Transverse colon (tissue), 4 donors: ENCODE measurements at regions not wholly inside any gene's neighbourhood (a gene's known extent, or its start where the extent isn't known, plus 50 kb on each side); places are given as distances from the start of the nearest gene placed in this dataset.

Experiments
- POLR2A ChIP-seq: fragments of 450-650 bp; IDR thresholded peaks from one replicate; pipeline ENCODE4 v1.6.1; 2016; ENCODE audit warnings: antibody characterized with exemption, mild to moderate bottlenecking, moderate library complexity
- POLR2AphosphoS5 ChIP-seq, 3 donors: sonication (generic); formaldehyde crosslinking; IDR thresholded peaks; one replicate each; pipeline ENCODE4 v1.6.1; 2016; ENCODE audit warnings: antibody characterized with exemption in 3 of 3
- TF ChIP-seq, protein P1 (sequence below), 5 experiments: fragments of 200-600 bp in 3 of 5; fragments of 450-650 bp in 2 of 5; sonication (generic) in 3 of 5; IDR thresholded peaks; 1 replicate in 2 of 5; 2 replicates in 3 of 5; pipeline ENCODE4 v1.5.1; 2016 to 2017; ENCODE audit warnings: antibody characterized with exemption in 5 of 5, inconsistent platforms in 3 of 5, mild to moderate bottlenecking in 2 of 5, moderate library complexity in 1 of 5

DNA sequence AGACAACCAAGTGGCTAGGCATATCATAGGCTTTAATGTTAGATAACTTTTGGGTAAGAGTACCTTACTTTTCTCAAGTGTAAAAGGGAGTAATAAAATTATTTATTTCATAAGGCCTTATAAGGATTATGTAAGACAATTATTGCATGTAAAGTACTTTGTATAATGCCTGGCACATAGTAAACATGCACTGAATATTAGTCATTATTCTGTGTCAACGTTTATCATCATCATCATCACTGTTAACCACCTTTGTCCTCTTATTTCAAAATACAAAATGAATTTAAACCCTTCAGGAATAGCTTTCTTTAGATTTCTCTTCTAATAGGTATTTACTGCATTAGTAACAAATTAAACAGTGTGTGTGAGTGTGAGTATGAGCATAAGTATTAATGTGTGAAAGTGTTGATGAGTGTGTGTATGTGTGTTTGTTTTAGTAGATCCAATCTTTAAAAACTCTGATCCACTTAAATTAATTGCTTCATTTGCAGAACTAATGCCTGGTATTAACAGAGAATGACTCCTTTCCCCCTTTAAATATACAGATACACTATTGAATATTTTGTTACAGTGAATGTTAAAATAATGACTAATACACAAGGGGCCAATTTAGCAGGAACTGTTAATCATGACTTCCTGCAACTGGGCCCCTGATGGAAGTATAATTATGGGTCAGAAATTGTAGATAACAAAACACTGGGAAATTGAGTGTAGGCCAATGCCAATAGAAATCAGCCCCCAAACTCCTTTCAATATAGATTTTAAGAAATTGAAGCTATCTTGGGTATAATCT is 213.3 kb upstream of the FZD8 start:
- TF ChIP-seq, protein P1, sequence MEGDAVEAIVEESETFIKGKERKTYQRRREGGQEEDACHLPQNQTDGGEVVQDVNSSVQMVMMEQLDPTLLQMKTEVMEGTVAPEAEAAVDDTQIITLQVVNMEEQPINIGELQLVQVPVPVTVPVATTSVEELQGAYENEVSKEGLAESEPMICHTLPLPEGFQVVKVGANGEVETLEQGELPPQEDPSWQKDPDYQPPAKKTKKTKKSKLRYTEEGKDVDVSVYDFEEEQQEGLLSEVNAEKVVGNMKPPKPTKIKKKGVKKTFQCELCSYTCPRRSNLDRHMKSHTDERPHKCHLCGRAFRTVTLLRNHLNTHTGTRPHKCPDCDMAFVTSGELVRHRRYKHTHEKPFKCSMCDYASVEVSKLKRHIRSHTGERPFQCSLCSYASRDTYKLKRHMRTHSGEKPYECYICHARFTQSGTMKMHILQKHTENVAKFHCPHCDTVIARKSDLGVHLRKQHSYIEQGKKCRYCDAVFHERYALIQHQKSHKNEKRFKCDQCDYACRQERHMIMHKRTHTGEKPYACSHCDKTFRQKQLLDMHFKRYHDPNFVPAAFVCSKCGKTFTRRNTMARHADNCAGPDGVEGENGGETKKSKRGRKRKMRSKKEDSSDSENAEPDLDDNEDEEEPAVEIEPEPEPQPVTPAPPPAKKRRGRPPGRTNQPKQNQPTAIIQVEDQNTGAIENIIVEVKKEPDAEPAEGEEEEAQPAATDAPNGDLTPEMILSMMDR (IDR thresholded peaks at IDR 0.05): no peak
- TF ChIP-seq POLR2AphosphoS5 (IDR thresholded peaks at IDR 0.05) (no peak), POLR2A (no peak)
